Neural cell (in vitro differentiated cells): ENCODE measurements at regions not wholly inside any gene's neighbourhood (a gene's known extent, or its start where the extent isn't known, plus 50 kb on each side); places are given as distances from the start of the nearest gene placed in this dataset.
"Not testable (repeated sequence)": the region's sequence is repeated elsewhere in the genome, so short reads cannot be mapped to it uniquely, and the experiment has no call there.

ENCODE experiments used
- H2AFZ ChIP-seq: fragments of 200-600, 300-800 bp; sonication (generic), shearing (Covaris generic); 2 replicates; pipeline ENCODE4 v1.6.0; 2014; ENCODE audit warnings: low read depth, mild to moderate bottlenecking, antibody characterized with exemption, low read length, moderate library complexity
- H3F3A ChIP-seq: fragments of 200-600 bp; shearing (Covaris generic); 2 replicates; pipeline ENCODE4 v1.6.1; 2016; ENCODE audit warnings: mild to moderate bottlenecking, moderate library complexity, mixed read lengths, antibody characterized with exemption, low read length; ENCODE audit not compliant: insufficient read depth, poor library complexity, severe bottlenecking
- H3K27ac ChIP-seq: fragments of 200-600, 300-800 bp; sonication (generic), shearing (Covaris generic); 2 replicates; pipeline ENCODE4 v1.5.1; 2014; ENCODE audit warnings: mild to moderate bottlenecking, low read length, moderate library complexity
- H3K27me3 ChIP-seq: fragments of 300-800, 200-600 bp; sonication (generic), shearing (Covaris generic); 2 replicates; pipeline ENCODE4 v1.6.0; 2014; ENCODE audit warnings: mild to moderate bottlenecking, low read depth, low read length, moderate library complexity; ENCODE audit not compliant: insufficient read depth
- H3K36me3 ChIP-seq: fragments of 300-800, 200-600 bp; sonication (generic), shearing (Covaris generic); 2 replicates; pipeline ENCODE4 v1.5.1; 2014; ENCODE audit warnings: mild to moderate bottlenecking, antibody characterized with exemption, low read length, moderate library complexity; ENCODE audit not compliant: insufficient read depth
- H3K4me2 ChIP-seq: fragments of 300-800, 200-600 bp; sonication (generic), shearing (Covaris generic); 2 replicates; pipeline ENCODE4 v1.6.0; 2014; ENCODE audit warnings: mild to moderate bottlenecking, low read length
- H3K4me3 ChIP-seq: fragments of 300-800, 200-600 bp; sonication (generic), shearing (Covaris generic); 2 replicates; pipeline ENCODE4 v1.5.1; 2014; ENCODE audit warnings: mild to moderate bottlenecking, low read length, moderate library complexity
- H3K79me2 ChIP-seq: fragments of 200-600 bp; shearing (Covaris generic); replicated peaks from 2 replicates; pipeline ENCODE4 v1.6.0; 2014; ENCODE audit warnings: mild to moderate bottlenecking, low read length, moderate library complexity; ENCODE audit not compliant: insufficient read depth
- H3K9ac ChIP-seq: fragments of 300-800, 200-600 bp; sonication (generic), shearing (Covaris generic); 2 replicates; pipeline ENCODE4 v1.6.1; 2016; ENCODE audit warnings: mild to moderate bottlenecking, low read length, mixed read lengths
- H3K9me2 ChIP-seq: fragments of 200-600 bp; shearing (Covaris generic); 2 replicates; pipeline ENCODE4 v1.6.1; 2016; ENCODE audit warnings: mild to moderate bottlenecking, low read length, mixed read lengths; ENCODE audit not compliant: insufficient read depth
- H3K9me3 ChIP-seq: fragments of 200-600, 300-800 bp; sonication (generic), shearing (Covaris generic); 2 replicates; pipeline ENCODE4 v1.6.1; 2016; ENCODE audit warnings: mild to moderate bottlenecking, mixed run types, low read length, moderate library complexity, mixed read lengths
- H4K20me1 ChIP-seq: fragments of 200-600 bp; shearing (Covaris generic); 2 replicates; pipeline ENCODE4 v1.6.1; 2016; ENCODE audit warnings: mild to moderate bottlenecking, mixed run types; ENCODE audit not compliant: insufficient read depth
- POLR2AphosphoS5 ChIP-seq: IDR thresholded peaks from 2 replicates; pipeline ENCODE4 v1.6.1; 2012
- small RNA-seq, 3 experiments: library from RNA; depleted of rRNA; stranded (forward); fragments of <200 nt; gene quantifications; one replicate each; pipeline ENCODE3, GENCODE V24; 2012

- peak overlapping the region; percentile 50 for H3K4me3 ChIP-seq
- not testable (repeated sequence) for H2AFZ ChIP-seq
Measured at GRCh38 chr17:18569489-18569913, 74.7 kb downstream of the TBC1D28 start.

GRCh38 chr17:18572536-18572935 lies 71.7 kb downstream of the TBC1D28 start:
- H3K4me3 ChIP-seq, H3F3A ChIP-seq, H2AFZ ChIP-seq, H3K9me3 ChIP-seq, H3K9me2 ChIP-seq, H3K79me2 ChIP-seq, H4K20me1 ChIP-seq, H3K27ac ChIP-seq, H3K4me2 ChIP-seq, H3K36me3 ChIP-seq, H3K27me3 ChIP-seq, H3K9ac ChIP-seq: not testable (repeated sequence)

More at GRCh38 chr17:18569489-18569913, 74.7 kb downstream of the TBC1D28 start:
- not testable (repeated sequence) for H3K79me2 ChIP-seq, H3K9me3 ChIP-seq, H3F3A ChIP-seq, H3K27ac ChIP-seq, H3K9ac ChIP-seq, H3K27me3 ChIP-seq, H3K9me2 ChIP-seq, H3K4me2 ChIP-seq, H4K20me1 ChIP-seq, H3K36me3 ChIP-seq
- TF ChIP-seq POLR2AphosphoS5: peak; percentile 23

- H3K27ac ChIP-seq, H3K9ac ChIP-seq, H3K36me3 ChIP-seq, H3K9me3 ChIP-seq, H3F3A ChIP-seq, H3K4me2 ChIP-seq, H3K4me3 ChIP-seq, H3K9me2 ChIP-seq, H4K20me1 ChIP-seq, H2AFZ ChIP-seq, H3K79me2 ChIP-seq, H3K27me3 ChIP-seq: not testable (repeated sequence)
Measured at GRCh38 chr17:18574137-18574536, 70.1 kb downstream of the TBC1D28 start.

Small RNAs in the stretch of these regions (small RNA-seq; reads per million reads assigned to genes)
- gene AC107983.1: 0 reads per million in 3 experiments
